ENCODE measurements at regions not wholly inside any gene's neighbourhood (a gene's known extent, or its start where the extent isn't known, plus 50 kb on each side); places are given as distances from the start of the nearest gene placed in this dataset.

DNA sequence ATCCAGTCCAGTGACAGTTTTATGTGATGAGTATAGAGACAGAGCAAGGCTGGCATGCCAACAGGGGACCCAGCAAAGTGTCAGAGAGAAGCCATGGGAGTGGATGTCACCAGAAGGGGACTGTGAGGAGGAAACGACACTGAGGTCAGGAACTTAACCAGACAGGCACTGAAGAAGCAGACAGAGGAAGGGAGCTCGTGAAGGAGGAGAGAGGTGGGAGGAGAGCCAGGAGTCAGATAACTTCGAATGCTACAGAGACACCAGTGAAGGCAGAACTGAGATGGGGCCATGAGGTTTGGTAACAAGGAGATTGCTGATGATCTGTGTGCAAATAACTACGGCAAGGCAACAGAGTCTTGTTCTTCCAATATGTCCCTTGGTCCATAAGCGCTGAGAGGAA, 211.1 kb upstream of the FOXA2 start:
- DNase-seq = no peak

DNA sequence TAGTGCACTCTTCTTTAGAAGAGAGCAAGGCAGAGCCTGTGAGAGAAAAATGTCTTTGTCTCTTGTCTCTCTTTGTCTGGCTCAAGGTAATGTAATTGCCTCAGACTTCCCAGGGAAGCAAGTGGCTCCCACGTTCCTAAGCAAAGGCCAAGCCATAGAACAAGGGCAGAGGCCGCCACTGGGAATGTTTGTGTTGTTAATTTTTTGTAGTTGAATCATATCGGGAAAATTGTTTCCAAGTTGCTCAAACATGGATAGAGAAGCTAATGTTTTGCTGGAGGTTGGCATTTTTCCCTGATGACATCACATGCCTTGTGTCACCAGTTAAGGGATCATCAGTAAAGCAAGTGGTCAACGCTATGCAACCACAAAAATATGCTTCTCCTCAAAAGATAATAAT, 211.5 kb upstream of the FOXA2 start:
- no peak for DNase-seq

GRCh38 chr20:22796469-22797077, 212.2 kb upstream of the FOXA2 start:
- DNase-seq = no peak

- DNase-seq = no peak
Observed at GRCh38 chr20:22797103-22797502, 212.7 kb upstream of the FOXA2 start.

DNA sequence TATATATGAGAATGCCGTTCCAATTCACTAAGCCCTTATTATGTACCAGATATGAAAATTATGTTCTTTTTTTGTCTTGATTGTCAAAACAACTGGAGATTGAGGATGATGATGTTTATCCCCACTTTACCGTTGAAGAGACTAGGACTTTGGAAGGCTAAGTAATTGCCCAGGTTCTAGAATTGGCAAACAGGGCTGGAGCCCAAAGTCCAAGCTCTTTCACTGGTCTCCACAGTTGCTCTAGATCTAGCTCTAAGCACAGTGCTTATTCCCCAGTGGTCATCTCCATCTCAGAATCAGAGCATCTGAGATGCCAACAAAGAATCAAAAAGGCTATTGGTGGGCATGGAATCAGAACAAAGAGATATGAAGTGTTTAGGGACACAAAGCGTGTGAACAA, 215.3 kb upstream of the FOXA2 start:
- DNase-seq = no peak

DNA sequence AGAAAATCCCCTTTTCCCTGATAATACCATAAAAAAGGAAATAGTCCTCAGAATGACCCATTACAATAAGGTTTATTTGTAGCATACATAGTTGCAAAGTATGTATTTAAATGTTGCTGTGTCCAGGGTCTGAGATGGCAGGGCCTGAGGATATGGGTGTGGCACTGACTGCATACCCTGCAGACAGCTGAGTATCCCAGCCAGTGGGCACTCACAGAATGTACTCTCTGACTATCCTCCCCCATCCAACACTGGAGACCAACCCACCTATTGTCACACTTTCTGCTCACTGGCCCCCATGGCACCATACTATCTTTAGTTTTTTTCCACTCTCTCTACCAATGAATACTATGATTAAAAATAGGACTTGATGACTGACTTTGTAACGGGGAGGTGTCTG, 215.8 kb upstream of the FOXA2 start:
- no peak for DNase-seq

GRCh38 chr20:22801528-22801927, 217.2 kb upstream of the FOXA2 start:
- DNase-seq = no peak

DNA sequence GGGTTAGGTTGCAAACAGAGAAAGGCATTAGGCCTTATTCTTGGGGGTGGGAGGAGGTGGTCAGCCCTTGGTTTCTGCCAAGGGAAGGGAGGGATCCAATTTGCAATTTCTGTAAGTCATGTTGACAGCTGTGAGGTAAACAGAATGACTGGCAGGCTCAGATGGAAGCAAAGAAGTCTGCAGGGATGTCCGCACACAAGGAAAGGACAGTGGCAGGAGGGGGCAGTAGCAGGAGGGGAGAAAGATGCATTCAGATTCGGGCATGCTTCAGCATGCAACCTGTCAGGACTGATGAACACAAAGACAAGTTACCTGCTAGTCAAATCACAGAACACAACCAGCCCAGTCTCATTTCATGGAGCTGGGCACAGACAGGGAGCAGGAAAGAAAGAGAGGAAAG, 217.9 kb upstream of the FOXA2 start:
- no peak for DNase-seq

DNA sequence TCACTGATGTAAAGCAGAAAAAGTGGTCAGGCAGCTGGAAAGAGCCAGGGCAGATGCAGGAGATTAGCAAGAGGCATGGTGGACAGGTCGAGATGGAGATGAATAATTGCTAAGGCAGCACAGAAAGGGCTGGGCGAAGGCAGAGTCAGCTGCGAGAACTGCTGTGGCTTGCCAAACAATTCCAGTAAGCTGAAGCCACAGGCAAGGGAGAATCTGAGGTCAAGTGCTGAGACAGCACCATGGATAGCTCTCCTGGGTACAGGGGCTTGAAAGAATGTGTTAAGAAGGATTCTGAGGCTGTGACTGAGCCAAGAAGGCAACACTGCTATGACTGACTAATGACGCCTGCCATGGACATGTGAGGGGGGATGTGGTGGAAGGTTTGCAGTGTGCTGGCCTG, 220.8 kb upstream of the FOXA2 start:
- DNase-seq = no peak

DNA sequence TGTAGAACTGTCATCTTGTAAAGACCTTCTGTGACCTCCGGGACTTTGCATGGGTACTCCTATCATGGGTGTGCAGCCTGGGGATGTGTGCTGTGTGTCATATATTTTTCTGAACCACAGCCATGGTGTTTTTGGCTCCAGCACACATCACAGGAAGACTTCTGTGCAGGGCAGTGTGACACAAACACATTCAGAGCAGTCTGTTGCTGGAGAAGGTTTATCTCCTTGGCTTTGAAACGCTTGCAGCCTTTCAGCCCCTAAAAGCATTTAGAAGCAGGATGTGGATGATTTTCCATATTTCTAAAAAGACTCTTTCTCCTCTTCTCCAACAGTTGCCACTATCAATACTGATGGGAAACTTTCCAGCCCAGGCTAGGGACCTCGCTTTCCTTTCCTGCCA, 221.6 kb upstream of the FOXA2 start:
- DNase-seq = no peak

DNA sequence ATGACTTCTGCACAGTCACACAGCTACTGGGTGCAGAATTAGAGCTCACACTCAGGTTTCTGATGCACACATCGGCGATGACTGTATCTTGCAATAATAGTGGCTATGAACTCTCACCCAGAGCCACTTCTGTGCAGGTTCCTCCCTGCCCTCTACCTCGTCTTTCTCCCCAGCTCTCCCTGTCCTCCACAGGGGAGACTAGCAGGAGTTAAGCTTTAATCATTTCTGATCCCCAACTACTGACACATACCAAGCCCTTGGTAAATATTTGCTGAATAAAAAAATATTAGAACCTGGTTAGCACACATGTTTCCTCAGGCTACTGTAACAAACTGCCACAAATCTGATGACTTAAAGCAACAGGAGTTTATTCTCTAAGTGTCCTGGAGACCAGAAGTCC, 222.7 kb upstream of the FOXA2 start:
- DNase-seq = no peak

DNA sequence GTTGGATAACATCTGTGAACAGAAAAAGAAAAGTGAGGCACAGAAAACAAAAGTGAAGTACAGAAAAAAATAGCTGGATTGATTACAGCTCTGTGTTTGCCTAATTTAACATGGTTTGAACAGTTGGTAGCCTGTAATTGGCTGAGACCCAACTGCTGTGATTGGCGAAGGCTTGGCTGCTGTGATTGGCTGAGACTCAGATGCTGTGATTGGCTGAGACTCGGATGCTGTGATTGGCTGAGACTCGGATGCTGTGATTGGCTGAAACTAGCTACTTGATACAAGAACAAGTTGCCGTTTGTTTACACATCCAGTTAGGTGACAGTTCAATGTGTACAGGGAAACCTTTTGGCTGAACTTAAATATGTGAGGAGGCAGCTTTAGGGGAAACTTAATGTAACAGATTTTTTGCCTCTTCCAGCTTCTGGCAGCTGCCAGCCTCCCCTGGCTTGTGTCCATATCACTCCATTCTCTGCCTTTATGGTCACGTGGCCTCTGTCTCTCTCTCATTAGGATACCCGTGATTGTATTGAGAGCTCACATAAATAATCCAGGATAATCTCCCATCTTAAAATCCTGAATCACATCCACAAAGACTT, 223.4 kb upstream of the FOXA2 start:
- DNase-seq = no peak

- no peak for DNase-seq
Observed at GRCh38 chr20:22808628-22809027, 224.3 kb upstream of the FOXA2 start.

DNA sequence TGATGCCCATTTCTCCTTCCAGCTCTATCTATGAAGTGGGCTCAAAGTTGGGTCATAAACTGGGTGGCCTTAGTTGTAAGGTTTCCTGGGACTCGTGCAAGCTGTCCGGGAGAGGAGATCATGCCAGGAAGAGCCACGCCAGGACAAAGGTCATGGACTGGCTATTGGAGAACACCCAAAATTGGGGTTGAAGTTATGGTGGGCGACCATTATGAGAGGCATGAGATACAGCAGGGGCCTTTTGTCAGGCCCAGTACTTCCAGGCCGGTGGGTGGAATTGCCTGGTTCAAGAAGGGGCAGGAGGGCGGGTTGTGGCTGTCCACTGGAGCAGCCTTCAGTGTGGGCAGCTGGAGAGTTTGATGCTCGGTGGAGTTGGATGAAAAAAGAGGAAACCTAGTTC, 225.1 kb upstream of the SSTR4 start:
- no peak for DNase-seq

DNA sequence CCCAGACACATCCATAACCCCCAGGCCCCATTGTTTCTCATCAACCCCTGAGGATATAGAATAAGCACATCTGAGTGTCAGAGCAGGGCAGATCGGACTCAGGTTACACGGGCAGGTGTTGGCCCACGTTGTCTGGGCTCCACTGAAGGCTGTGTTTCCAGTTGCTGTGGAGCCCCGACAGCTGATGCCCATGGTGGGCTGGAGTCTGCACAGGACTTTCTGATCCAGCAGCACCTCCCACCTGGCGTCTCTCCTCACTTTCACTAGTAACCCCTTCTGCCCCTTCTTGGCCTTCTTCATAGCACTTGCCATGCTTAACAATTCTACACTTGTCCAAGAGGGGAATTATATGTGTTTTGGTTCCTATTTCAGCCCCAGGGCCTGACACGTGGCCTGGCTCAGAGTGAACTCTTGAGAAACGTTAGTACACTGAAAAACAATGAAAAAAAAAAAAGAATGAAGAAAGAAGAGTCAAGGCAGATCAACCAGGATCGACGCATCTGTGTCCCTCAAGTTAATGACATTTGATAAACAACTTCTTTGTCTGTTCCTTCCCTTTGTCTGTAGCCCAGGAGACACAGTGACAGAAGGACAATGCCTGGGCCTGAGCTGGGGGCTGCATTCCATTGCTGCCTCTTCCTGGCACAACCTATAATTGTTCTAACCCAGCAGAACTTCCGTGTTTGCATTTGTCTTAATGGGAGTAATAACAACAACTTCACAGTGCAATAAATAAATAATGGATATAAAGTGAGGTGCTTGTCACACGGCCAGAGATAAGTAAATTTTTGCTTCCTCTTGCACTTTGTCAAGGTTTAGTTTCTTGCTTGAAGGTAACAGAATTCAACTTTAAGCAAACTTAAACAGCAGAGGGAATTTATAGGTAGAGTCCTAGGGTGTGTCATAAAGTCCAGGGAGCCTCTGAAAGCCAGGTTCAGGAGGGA, 224.2 kb upstream of the SSTR4 start:
- no peak for DNase-seq

DNA sequence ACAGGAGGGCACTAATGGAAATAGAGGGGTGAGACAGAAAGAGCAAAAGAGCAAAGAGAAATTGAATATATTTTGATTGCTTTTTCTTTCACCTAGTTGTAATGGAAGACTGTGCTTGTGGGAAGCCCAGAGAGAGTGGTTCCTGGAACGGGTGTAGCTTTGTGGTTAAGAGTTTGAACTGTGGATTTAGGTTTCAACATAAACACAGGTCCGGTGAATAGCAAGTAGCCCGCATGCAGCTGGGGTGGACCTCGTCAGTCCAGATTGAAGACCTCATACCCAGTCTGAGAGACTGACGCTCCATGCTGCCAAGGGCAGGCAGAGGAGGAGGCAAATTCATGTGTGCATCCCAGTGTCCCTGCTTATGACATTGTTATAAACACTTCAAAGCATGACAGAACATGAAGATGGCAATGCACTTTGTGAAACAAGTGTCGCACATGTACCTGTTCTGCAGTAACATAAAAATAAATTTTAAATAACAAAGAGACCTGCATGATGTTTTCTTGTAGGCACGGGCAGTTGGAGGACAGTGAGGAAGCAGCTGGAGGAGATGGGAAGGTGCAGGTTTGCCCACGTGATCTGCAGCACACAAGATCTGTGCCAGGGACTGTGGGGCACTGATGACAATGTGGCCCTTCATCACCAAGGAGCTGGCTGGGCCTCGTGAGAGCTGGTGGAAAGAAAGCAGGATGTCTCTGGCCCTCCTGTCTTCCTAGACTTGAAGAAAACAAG, 220.5 kb upstream of the SSTR4 start:
- no peak for DNase-seq

DNA sequence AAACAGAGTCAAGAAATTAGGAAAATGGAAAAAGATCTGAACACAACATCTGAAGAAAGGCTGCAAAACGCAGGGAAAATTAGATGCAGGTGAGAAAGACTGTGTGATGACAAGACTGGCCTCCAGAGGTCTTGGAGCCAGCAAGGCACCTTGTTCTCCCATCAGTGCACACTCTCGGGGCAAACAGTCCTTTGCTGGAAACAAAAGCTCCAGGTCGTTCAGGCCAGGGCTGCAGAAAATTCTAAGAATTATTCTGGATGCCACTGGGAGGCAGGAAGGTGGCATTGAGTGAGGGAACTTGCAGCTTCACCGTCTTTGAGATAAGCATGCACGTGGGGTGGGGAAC, 219.9 kb upstream of the SSTR4 start:
- DNase-seq = no peak

- no peak for DNase-seq
Observed at GRCh38 chr20:22815603-22816315, 219.4 kb upstream of the SSTR4 start.

- DNase-seq = no peak
Observed at GRCh38 chr20:22818636-22819035, 216.5 kb upstream of the SSTR4 start.

DNA sequence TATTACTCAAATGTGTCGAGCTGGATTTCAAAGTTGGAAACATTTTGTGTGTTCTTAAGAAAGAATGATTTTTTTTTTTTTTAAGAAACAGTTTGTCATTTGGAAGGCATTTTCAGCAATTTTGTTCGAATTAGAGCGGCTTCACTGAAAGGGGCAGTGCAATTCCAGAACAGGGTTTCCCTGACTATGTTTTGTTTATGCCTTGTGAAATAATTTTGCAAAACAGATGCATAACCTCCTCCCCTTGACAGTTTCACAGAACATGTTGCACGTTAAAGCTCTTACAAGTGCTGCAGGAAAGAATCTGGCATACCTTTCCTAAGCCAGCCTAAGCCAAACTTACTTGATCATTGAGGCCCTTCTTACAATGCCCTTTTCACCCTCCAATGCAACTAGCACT, 216.0 kb upstream of the SSTR4 start:
- no peak for DNase-seq

- no peak for DNase-seq
Observed at GRCh38 chr20:22819784-22820183, 215.3 kb upstream of the SSTR4 start.

- DNase-seq = no peak
Observed at GRCh38 chr20:22821081-22821727, 213.9 kb upstream of the SSTR4 start.
